Stimulated activated naive CD8-positive, alpha-beta T cell treated with anti-CD3 and anti-CD28 coated beads, Interleukin-15, Interleukin-2, amounts not matched to agents 100 ng/mL and 50 ng/mL, for 24 hours (primary cell): ENCODE measurements at regions not wholly inside any gene's neighbourhood (a gene's known extent, or its start where the extent isn't known, plus 50 kb on each side); places are given as distances from the start of the nearest gene placed in this dataset.
"Not testable (repeated sequence)": the region's sequence is repeated elsewhere in the genome, so short reads cannot be mapped to it uniquely, and the experiment has no call there.

Experiments used
- H3K27ac Mint-ChIP-seq: one replicate; pipeline ENCODE4 v1.8.0; 2021; ENCODE audit warnings: mild to moderate bottlenecking, mixed read lengths
- H3K27me3 Mint-ChIP-seq: one replicate; pipeline ENCODE4 v1.8.0; 2021; ENCODE audit warnings: mixed read lengths
- H3K36me3 Mint-ChIP-seq: one replicate; pipeline ENCODE4 v1.8.0; 2021; ENCODE audit warnings: low read depth, mixed read lengths
- H3K4me1 Mint-ChIP-seq: one replicate; pipeline ENCODE4 v1.8.0; 2021; ENCODE audit warnings: low read depth, mixed read lengths
- H3K4me3 Mint-ChIP-seq: one replicate; pipeline ENCODE4 v1.8.0; 2021; ENCODE audit warnings: mild to moderate bottlenecking, mixed read lengths
- H3K9me3 Mint-ChIP-seq: one replicate; pipeline ENCODE4 v1.8.0; 2021; ENCODE audit warnings: mixed read lengths

DNA sequence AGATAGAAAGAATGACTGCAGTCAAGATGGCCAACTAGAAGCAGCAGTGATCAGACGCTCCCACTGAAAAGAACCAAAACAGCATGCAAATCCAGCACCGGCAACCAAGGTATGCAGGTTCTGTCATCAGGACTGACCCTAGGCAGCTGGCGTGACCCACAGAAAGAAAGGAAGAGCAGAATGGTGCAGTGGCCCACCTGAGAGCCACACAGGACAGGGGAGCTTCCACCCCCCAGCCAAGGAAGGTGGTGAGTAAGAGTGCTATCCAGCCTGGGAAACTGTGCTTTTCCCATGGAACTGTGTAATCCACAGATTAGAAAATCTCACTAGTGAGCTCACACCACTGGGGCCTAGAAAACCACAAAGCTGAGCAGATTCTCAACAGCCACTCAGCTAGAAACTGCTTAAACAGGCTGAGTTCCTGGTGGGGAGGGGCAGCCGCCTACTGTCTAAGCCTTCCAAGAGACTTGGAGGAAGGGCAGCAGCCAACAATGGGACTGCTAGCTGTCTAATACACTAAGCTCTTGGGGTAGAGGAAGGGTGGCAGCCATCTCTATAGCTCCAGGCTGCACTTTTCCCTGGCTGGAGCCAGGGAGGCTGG is 127.9 kb downstream of the EVA1A start:
- peak overlapping the region; percentile 6 for H3K4me3 Mint-ChIP-seq
- no peaks in the 10 kb centered on the region for H3K36me3 Mint-ChIP-seq
- peaks cover 8% of the 10 kb centered on the region for H3K27me3 Mint-ChIP-seq

DNA sequence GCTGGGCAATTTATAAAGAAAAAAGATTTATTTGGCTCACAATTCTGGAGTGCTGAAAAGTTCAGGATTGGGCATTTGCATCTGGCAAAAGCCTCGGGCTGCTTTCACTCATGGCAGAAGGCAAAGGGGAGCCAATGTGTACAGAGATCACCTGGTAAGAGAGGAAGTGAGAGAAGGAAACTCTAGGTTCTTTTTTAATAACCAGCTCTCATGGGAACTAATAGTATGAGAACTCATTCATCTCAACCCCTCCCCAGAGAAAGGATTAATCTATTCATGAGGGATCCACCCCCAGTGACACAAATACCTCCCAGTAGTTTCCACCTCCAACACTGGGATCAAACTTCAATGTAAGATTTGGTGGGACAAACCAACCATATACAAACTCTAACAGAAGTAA is 129.0 kb downstream of the EVA1A start:
- H3K4me1 Mint-ChIP-seq = no peaks in the 10 kb centered on the region
- H3K27ac Mint-ChIP-seq = no peak overlapping the region
- peaks cover 12% of the 10 kb centered on the region for H3K27me3 Mint-ChIP-seq
- no peak overlapping the region for H3K4me3 Mint-ChIP-seq
- H3K36me3 Mint-ChIP-seq = no peaks in the 10 kb centered on the region
- no peaks in the 10 kb centered on the region for H3K9me3 Mint-ChIP-seq

More for the DNA sequence above, 127.9 kb downstream of the EVA1A start:
- H3K4me1 Mint-ChIP-seq = no peaks in the 10 kb centered on the region
- H3K27ac Mint-ChIP-seq = no peak overlapping the region
- H3K9me3 Mint-ChIP-seq = no peaks in the 10 kb centered on the region

DNA sequence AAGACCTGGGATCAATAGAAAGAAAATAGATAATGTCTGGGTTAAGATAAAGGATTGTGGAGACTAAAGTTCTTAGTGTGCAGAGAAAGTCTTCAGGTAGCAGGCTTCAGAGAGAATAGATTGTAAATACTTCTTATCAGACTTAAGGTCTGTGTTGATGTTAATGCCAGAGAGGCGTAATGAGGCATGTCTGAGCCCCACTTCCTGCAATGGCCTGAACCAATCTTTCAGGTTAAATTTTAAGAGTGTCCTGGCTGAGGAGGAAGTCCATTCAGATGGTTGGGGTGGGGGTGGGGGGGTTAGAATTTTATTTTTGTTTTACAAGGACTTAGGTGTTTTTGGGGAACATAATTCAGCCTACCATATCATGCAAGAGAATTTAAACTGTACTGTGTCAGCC is 129.5 kb downstream of the EVA1A start:
- Mint-ChIP-seq H3K4me3 (no peak overlapping the region), H3K4me1 (no peaks in the 10 kb centered on the region), H3K36me3 (no peaks in the 10 kb centered on the region), H3K9me3 (no peaks in the 10 kb centered on the region), H3K27me3 (peaks cover 12% of the 10 kb centered on the region), H3K27ac (no peak overlapping the region)

DNA sequence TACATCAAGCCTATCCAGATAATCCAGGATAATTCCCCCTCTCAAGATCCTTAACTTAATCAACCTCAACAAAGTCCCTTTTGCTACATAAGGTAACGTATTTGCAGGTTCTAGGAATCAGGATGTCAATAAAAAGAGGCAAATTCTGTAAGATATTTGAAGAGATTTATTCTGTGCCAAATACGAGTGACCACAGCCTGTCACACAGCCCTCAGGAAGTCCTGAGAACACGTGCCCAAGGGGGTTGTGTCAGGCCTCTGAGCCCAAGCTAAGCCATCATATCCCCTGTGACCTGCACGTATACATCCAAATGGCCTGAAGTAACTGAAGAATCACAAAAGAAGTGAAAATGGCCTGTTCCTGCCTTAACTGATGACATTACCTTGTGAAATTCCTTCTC is 130.3 kb downstream of the EVA1A start:
- not testable (repeated sequence) for H3K9me3 Mint-ChIP-seq

DNA sequence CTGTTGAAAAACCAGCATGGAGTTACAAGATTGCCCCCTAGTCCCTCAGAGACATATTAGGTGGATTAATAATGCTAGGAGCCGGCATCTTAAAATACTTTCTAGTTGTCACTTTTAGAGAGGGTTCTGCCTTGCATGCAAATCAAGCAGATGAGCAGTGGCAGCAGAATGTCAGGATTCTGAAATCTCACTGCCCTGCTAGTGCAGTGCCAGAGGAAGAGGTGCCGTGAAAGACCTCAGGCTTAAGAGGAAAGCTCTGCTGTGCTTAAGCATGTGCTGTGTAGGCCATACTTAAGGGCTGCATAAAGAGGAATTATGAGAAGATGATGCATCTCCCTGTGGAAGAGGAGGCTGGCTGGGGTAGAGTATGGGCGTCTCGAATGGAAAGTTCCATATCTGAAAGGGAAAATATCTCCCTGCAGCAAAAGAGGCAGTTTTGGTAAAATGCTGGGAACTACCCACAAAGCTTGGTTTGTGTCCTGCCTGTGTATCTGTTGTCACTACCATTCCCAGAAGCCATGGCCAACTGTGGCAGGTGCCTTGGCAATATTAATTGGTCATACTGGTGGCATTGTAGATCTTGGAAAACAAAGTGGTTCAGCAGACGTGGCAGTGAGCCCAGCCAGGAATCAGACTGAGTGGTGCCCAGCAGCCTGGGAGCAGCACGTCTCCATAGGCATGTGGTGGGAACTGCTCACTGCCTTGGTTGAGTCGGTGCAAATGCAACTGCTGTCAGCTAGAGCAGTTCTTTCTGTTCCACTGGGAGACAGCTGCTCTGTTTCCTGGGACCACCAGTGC is 131.9 kb downstream of the EVA1A start:
- no peak overlapping the region for H3K4me3 Mint-ChIP-seq
- no peaks in the 10 kb centered on the region for H3K4me1 Mint-ChIP-seq
- no peak overlapping the region for H3K27ac Mint-ChIP-seq
- H3K27me3 Mint-ChIP-seq = peaks cover 12% of the 10 kb centered on the region
- no peaks in the 10 kb centered on the region for H3K9me3 Mint-ChIP-seq
- H3K36me3 Mint-ChIP-seq = no peaks in the 10 kb centered on the region

More for the DNA sequence above, 130.3 kb downstream of the EVA1A start:
- not testable (repeated sequence) for H3K27ac Mint-ChIP-seq, H3K36me3 Mint-ChIP-seq, H3K4me1 Mint-ChIP-seq, H3K4me3 Mint-ChIP-seq
- H3K27me3 Mint-ChIP-seq = peaks cover 12% of the 10 kb centered on the region

DNA sequence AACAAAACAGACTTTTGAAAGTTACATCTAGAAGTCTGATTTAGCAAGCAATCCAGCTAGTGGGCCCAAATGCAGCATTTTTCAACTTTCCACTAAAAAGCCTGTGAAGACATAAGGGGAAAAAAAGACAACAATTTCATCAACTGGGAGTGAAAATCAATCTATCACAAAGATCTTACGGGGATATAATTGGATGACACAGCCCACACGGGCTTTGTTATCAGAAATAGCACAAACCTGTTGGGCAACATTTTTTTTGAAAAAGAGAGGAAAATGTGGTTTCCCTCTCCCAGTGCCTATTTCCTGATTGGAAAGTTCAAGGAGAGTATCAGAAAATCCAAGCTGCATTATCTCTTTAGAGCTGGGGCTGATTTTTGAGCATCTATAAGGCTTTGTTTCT is 132.7 kb downstream of the EVA1A start:
- no peak overlapping the region for H3K4me3 Mint-ChIP-seq
- H3K27ac Mint-ChIP-seq = no peak overlapping the region
- no peaks in the 10 kb centered on the region for H3K9me3 Mint-ChIP-seq
- no peaks in the 10 kb centered on the region for H3K36me3 Mint-ChIP-seq
- H3K27me3 Mint-ChIP-seq = peaks cover 12% of the 10 kb centered on the region
- H3K4me1 Mint-ChIP-seq = no peaks in the 10 kb centered on the region

DNA sequence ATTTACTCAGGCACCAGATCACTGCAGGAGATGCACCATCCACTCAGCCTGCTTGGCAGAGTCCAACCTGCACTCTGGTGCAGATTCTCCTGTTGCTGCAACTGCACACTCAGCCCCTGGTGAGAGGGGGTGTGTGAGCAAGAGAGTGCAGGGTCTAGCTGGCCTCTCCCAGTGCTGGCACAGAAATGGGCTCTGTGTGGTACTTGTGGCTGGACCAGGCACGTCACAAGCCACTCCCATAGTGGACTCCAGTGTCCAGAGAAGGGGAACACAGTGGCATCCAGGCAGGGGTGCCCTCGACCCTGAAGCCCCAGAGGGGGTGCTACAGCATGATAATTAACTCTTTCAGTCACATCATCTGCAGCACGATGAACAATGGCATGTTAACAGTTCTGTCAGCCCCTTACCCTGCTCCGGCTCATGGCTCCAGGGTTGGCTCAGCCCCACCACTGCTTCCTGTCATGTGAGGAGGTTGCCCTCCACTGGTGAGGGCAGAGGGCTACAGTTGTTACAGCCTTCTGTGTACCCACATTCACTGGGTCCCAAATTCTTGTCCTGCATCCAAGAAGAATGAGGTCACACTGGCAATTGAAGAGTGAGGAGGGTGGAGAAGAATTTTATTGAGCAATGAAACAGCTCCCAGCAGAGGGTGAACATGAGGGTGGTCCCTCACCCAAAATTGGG is 135.7 kb downstream of the EVA1A start:
- Mint-ChIP-seq H3K27ac (no peak overlapping the region), H3K4me3 (no peak overlapping the region), H3K4me1 (no peaks in the 10 kb centered on the region), H3K9me3 (no peaks in the 10 kb centered on the region), H3K36me3 (no peaks in the 10 kb centered on the region), H3K27me3 (peaks cover 7% of the 10 kb centered on the region)

DNA sequence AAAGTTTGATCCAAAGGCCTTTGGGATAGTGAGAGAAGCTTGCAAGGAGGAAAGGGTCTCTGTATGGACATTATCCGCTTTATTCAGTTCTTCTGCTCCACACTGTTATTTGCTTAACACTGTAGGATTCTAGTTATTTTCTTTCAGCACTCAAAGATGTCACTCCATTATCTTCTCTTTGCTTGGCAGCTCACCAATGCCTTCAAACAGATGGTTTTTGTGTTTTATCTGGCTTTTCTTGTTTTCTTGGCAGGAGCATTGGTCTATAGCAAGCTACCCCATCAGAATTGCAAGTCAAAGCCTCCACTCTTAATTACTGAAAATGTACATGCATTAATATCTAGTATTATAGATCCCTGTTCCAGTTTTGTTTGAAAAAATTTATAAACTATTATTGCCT is 138.8 kb downstream of the EVA1A start:
- no peaks in the 10 kb centered on the region for H3K36me3 Mint-ChIP-seq
- peaks cover 4% of the 10 kb centered on the region for H3K27me3 Mint-ChIP-seq
- no peak overlapping the region for H3K27ac Mint-ChIP-seq
- H3K9me3 Mint-ChIP-seq = no peaks in the 10 kb centered on the region
- peaks cover 3% of the 10 kb centered on the region for H3K4me1 Mint-ChIP-seq
- no peak overlapping the region for H3K4me3 Mint-ChIP-seq

DNA sequence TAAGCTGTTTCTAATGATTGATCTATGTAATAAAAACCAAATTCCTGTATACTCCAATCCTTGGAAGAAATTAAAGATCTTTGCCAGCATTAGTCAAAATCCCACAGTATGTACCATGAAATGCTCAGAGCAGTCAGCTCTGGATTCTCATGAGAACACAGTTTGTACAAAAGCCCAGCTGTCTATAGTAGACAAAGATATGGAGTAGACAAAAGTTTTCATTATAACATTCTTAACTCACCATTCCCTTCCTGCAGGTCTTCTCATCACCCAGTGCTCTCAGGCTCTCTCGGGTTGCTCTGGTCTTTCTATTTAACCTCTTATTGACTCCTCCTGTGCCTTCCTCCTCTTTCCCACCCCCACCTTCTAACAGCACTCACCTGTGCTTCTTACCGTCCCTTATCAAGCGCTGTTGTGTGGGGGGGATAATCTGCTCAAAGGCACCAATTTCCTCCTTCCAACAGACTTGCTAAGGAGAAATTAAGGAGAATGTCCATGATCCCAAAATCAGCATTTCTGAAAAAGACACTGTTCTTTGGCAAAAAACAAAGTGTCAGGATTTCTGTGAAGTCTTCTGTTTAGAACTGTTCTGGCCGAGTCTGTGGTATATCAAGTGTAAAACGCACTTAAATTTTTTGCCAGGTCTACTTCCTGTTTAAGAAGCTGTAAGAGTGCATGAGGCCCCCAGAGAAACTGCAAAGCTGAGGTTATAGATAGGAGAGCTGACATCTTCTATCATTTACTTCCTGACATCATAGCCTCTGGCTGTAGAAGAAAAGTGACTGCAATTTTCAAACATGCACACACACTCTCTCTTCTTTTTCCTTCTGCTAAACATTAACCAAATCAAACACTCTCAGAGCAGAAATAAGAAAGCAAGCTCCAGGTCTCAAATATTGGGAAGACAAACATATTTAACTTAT is 144.1 kb downstream of the EVA1A start:
- Mint-ChIP-seq H3K4me3 (peak overlapping the region; percentile 80), H3K9me3 (peaks cover 6% of the 10 kb centered on the region), H3K36me3 (peaks cover 2% of the 10 kb centered on the region), H3K27me3 (no peaks in the 10 kb centered on the region), H3K4me1 (peaks cover 28% of the 10 kb centered on the region), H3K27ac (peak overlapping the region; percentile 82)

DNA sequence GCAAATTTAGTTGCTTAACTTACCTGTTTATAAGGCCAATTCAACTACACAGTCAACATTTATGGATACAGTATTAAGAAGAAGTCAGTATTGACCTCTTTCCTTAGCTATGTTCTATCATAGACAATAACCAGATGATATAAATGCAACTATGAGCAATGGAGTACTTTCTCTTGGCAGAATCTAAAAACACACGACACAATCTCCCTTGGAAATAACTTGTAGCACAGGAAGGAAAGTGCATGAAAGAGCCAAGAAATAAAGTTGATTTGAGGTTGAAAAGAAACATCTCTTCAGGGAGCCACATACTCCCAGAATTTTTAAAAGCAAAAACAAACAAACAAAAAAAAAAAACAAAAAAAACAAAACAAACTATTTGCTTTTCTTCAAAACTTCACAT is 145.0 kb downstream of the EVA1A start:
- H3K27ac Mint-ChIP-seq = no peak overlapping the region
- H3K4me3 Mint-ChIP-seq = peak overlapping the region; percentile 80

DNA sequence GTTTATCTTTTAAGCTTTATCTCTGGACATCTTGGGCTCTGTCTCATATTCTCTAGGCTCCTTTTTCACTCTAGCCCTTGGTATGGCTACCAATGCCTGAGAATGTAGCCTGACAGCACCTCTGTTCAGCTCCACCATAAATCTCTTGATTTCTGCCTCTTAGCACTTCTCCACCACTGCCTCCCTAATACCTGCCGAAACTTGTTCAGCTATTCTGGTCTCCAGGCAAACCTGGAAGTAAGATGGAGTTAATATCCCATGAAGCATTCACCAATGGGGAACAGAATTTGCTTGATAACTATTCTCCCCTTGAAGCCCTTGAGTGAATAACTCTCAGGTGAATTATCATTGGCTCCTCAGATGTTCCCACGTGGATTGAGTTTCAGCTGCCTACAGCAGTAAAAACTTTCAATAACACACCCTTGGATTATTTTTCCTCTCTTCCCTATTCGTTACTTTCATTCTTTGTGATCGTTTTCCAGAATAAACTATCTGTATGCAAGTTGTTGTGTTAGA is 145.6 kb downstream of the EVA1A start:
- no peak overlapping the region for H3K27ac Mint-ChIP-seq
- H3K4me1 Mint-ChIP-seq = peaks cover 28% of the 10 kb centered on the region
- H3K27me3 Mint-ChIP-seq = no peaks in the 10 kb centered on the region
- peaks cover 15% of the 10 kb centered on the region for H3K36me3 Mint-ChIP-seq
- H3K4me3 Mint-ChIP-seq = peak overlapping the region; percentile 80
- H3K9me3 Mint-ChIP-seq = peaks cover 15% of the 10 kb centered on the region

More for the DNA sequence above, 145.0 kb downstream of the EVA1A start:
- Mint-ChIP-seq H3K9me3 (peaks cover 9% of the 10 kb centered on the region), H3K27me3 (no peaks in the 10 kb centered on the region), H3K4me1 (peaks cover 28% of the 10 kb centered on the region), H3K36me3 (peaks cover 9% of the 10 kb centered on the region)

DNA sequence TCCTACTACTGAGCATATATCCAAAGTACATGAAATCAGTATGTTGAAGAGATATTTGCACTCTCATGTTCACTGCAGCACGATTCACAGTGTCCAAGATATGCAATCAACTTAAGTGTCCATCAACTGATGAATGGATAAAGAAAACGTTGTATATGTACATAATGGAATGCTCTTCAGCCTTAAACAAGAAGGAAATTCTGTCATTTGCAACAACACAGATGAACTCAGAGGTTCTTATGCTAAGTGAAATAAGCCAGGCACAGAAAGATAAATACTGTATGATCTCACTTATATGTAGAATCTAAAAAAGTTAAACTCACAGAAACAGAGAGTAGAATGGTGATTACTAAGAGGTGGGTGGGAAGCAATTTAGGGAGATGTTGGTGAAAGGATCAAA is 149.2 kb downstream of the EVA1A start:
- H3K4me1 Mint-ChIP-seq = peaks cover 21% of the 10 kb centered on the region
- no peak overlapping the region for H3K4me3 Mint-ChIP-seq
- H3K36me3 Mint-ChIP-seq = peaks cover 19% of the 10 kb centered on the region
- H3K27me3 Mint-ChIP-seq = no peaks in the 10 kb centered on the region
- no peak overlapping the region for H3K27ac Mint-ChIP-seq
- H3K9me3 Mint-ChIP-seq = peaks cover 19% of the 10 kb centered on the region

DNA sequence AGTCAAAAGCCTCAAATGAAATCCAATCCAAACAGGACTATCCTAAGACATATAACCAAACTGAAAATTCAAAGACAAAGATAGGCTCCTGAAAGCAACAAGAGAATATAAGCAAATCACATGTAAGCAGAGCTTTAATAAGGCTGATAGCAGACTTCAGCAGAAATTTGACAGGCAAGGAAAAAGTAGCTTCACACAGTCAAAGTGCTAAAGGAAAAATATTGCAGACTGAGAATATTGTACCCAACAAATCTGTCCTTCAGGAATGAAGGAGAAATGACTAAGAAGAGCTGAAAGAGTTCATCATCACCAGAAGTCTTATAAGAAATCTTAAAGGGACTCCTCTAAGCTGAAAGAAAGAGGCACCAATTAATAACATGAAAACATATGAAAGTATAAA is 150.0 kb downstream of the EVA1A start:
- Mint-ChIP-seq H3K27me3 (no peaks in the 10 kb centered on the region), H3K4me3 (no peak overlapping the region), H3K9me3 (peaks cover 19% of the 10 kb centered on the region), H3K27ac (no peak overlapping the region), H3K4me1 (peaks cover 13% of the 10 kb centered on the region), H3K36me3 (peaks cover 19% of the 10 kb centered on the region)

DNA sequence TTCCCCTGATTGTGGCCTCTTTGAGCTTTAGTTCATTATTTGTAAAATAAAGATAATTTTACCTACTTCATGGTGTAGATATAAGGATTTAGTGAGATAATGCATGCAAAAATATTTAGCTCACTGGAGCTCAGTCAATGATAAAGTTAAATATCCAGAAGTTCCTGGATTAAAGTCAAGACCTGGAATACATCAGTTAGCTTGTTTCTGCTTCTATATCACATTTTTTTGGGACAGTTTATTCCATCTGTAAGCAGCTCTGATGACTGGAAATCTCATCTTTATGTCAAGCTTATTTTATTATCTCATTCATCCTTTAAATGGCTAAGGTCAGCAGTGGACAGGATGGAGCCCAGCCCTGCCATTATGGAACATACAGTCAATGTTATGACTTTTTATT is 152.0 kb downstream of the EVA1A start:
- Mint-ChIP-seq H3K4me3 (no peak overlapping the region), H3K27ac (no peak overlapping the region), H3K9me3 (peaks cover 19% of the 10 kb centered on the region), H3K36me3 (peaks cover 19% of the 10 kb centered on the region), H3K27me3 (no peaks in the 10 kb centered on the region), H3K4me1 (no peaks in the 10 kb centered on the region)
